ENCODE measurements at regions not wholly inside any gene's neighbourhood (a gene's known extent, or its start where the extent isn't known, plus 50 kb on each side); places are given as distances from the start of the nearest gene placed in this dataset.

GRCh38 chr3:18019161-18019495 is 276.7 kb upstream of the TBC1D5 start:
- TF ChIP-seq, protein P1, sequence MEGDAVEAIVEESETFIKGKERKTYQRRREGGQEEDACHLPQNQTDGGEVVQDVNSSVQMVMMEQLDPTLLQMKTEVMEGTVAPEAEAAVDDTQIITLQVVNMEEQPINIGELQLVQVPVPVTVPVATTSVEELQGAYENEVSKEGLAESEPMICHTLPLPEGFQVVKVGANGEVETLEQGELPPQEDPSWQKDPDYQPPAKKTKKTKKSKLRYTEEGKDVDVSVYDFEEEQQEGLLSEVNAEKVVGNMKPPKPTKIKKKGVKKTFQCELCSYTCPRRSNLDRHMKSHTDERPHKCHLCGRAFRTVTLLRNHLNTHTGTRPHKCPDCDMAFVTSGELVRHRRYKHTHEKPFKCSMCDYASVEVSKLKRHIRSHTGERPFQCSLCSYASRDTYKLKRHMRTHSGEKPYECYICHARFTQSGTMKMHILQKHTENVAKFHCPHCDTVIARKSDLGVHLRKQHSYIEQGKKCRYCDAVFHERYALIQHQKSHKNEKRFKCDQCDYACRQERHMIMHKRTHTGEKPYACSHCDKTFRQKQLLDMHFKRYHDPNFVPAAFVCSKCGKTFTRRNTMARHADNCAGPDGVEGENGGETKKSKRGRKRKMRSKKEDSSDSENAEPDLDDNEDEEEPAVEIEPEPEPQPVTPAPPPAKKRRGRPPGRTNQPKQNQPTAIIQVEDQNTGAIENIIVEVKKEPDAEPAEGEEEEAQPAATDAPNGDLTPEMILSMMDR (IDR thresholded peaks at IDR 0.05) = no peak
- no peak for TF ChIP-seq POLR2AphosphoS5 (IDR thresholded peaks at IDR 0.05)
- no peak for TF ChIP-seq EP300 (IDR thresholded peaks at IDR 0.05)

Measured in suprapubic skin (tissue), 4 donors.